ENCODE measurements at regions not wholly inside any gene's neighbourhood (a gene's known extent, or its start where the extent isn't known, plus 50 kb on each side); places are given as distances from the start of the nearest gene placed in this dataset.
"Not testable (repeated sequence)": the region's sequence is repeated elsewhere in the genome, so short reads cannot be mapped to it uniquely, and the experiment has no call there.

- H3K27ac ChIP-seq: no peak overlapping the region
- intact Hi-C loops (cut with DNase I; ENCODE audit: low total_unique reads) (no loop called here), in situ Hi-C loops (cut with MboI; ENCODE audit: low sequenced_read_pairs in 4 of 4) (no loop called here)
- no peaks in the 10 kb centered on the region for H3K36me3 ChIP-seq
- no peak for DNase-seq
- no peak overlapping the region for H3K4me3 ChIP-seq
- H3K9me3 ChIP-seq: no peaks in the 10 kb centered on the region
- H3K4me1 ChIP-seq: no peaks in the 10 kb centered on the region
- no peak for TF ChIP-seq CTCF (IDR thresholded peaks at IDR 0.05 in 4 of 5, conservative IDR thresholded peaks at IDR 0.05 in 1 of 5)
- TF ChIP-seq POLR2A (IDR thresholded peaks at IDR 0.05): no peak
- H3K27me3 ChIP-seq: no peaks in the 10 kb centered on the region
- no peak for ATAC-seq
Observed at GRCh38 chr3:11739706-11740105, 96.0 kb upstream of the VGLL4 start.

- H3K27ac ChIP-seq: no peak overlapping the region
- H3K9me3 ChIP-seq: no peaks in the 10 kb centered on the region
- H3K4me1 ChIP-seq: no peaks in the 10 kb centered on the region
- in situ Hi-C loops (cut with MboI; ENCODE audit: low sequenced_read_pairs in 4 of 4): no loop called here
- DNase-seq (no peak), ATAC-seq (no peak)
- no peaks in the 10 kb centered on the region for H3K27me3 ChIP-seq
- TF ChIP-seq POLR2A (IDR thresholded peaks at IDR 0.05) (no peak), CTCF (IDR thresholded peaks at IDR 0.05 in 4 of 5, conservative IDR thresholded peaks at IDR 0.05 in 1 of 5) (no peak)
- no peaks in the 10 kb centered on the region for H3K36me3 ChIP-seq
- no peak overlapping the region for H3K4me3 ChIP-seq
- intact Hi-C loops (cut with DNase I; ENCODE audit: low total_unique reads): no loop called here
Observed at GRCh38 chr3:11739123-11739522, 95.4 kb upstream of the VGLL4 start.

GRCh38 chr3:11737742-11738141, 94.0 kb upstream of the VGLL4 start:
- Histone ChIP-seq H3K4me1 (no peaks in the 10 kb centered on the region), H3K36me3 (no peaks in the 10 kb centered on the region), H3K9me3 (no peaks in the 10 kb centered on the region), H3K4me3 (no peak overlapping the region), H3K27me3 (no peaks in the 10 kb centered on the region), H3K27ac (no peak overlapping the region)
- no peak for ATAC-seq
- in situ Hi-C loops (cut with MboI; ENCODE audit: low sequenced_read_pairs in 4 of 4): no loop called here
- TF ChIP-seq POLR2A (IDR thresholded peaks at IDR 0.05): no peak
- no peak for TF ChIP-seq CTCF (IDR thresholded peaks at IDR 0.05 in 4 of 5, conservative IDR thresholded peaks at IDR 0.05 in 1 of 5)
- no peak for DNase-seq
- intact Hi-C loops (cut with DNase I; ENCODE audit: low total_unique reads): no loop called here

- no peaks in the 10 kb centered on the region for H3K27me3 ChIP-seq
- no peak overlapping the region for H3K27ac ChIP-seq
- no peak overlapping the region for H3K4me3 ChIP-seq
- no peak for TF ChIP-seq CTCF (IDR thresholded peaks at IDR 0.05 in 4 of 5, conservative IDR thresholded peaks at IDR 0.05 in 1 of 5)
- no peak for TF ChIP-seq POLR2A (IDR thresholded peaks at IDR 0.05)
- no peaks in the 10 kb centered on the region for H3K4me1 ChIP-seq
- no peaks in the 10 kb centered on the region for H3K36me3 ChIP-seq
- ATAC-seq: no peak
- intact Hi-C loops (cut with DNase I; ENCODE audit: low total_unique reads): no loop called here
- no peak for DNase-seq
- H3K9me3 ChIP-seq: no peaks in the 10 kb centered on the region
- in situ Hi-C loops (cut with MboI; ENCODE audit: low sequenced_read_pairs in 4 of 4): no loop called here
Observed at GRCh38 chr3:11736136-11736833, 92.6 kb upstream of the VGLL4 start.

- intact Hi-C loops (cut with DNase I; ENCODE audit: low total_unique reads): no loop called here
- in situ Hi-C loops (cut with MboI; ENCODE audit: low sequenced_read_pairs in 4 of 4): no loop called here
- H3K36me3 ChIP-seq: no peaks in the 10 kb centered on the region
- no peak for ATAC-seq
- DNase-seq: no peak
- no peaks in the 10 kb centered on the region for H3K4me1 ChIP-seq
- no peak overlapping the region for H3K27ac ChIP-seq
- TF ChIP-seq CTCF (IDR thresholded peaks at IDR 0.05 in 4 of 5, conservative IDR thresholded peaks at IDR 0.05 in 1 of 5) (no peak), POLR2A (IDR thresholded peaks at IDR 0.05) (no peak)
- H3K4me3 ChIP-seq: no peak overlapping the region
- no peaks in the 10 kb centered on the region for H3K9me3 ChIP-seq
- H3K27me3 ChIP-seq: no peaks in the 10 kb centered on the region
Observed at GRCh38 chr3:11735638-11736037, 91.9 kb upstream of the VGLL4 start.

- H3K4me1 ChIP-seq; ATAC-seq; H3K27me3 ChIP-seq; intact Hi-C loops (cut with DNase I; ENCODE audit: low total_unique reads); H3K36me3 ChIP-seq; H3K9me3 ChIP-seq; DNase-seq; H3K4me3 ChIP-seq; H3K27ac ChIP-seq; in situ Hi-C loops (cut with MboI; ENCODE audit: low sequenced_read_pairs in 4 of 4): not testable (repeated sequence)
Observed at GRCh38 chr3:11735111-11735510, 91.4 kb upstream of the VGLL4 start.
